GM19043 (cell line): ENCODE measurements at regions not wholly inside any gene's neighbourhood (a gene's known extent, or its start where the extent isn't known, plus 50 kb on each side); places are given as distances from the start of the nearest gene placed in this dataset.

ENCODE experiments used
- ATAC-seq: cut with Tn5 transposase; IDR thresholded peaks from one replicate; pipeline ENCODE4 v1.9.1; 2021; ENCODE audit warnings: low read depth; ENCODE audit not compliant: unreplicated experiment

- ATAC-seq: no peak
Observed at GRCh38 chr15:31852933-31853799, 177.1 kb upstream of the CHRNA7 start.

GRCh38 chr15:31856581-31856980 is 173.7 kb upstream of the CHRNA7 start:
- ATAC-seq: no peak

GRCh38 chr15:31857194-31857593 is 173.1 kb upstream of the CHRNA7 start:
- ATAC-seq: no peak

- ATAC-seq: no peak
Observed at GRCh38 chr15:31858026-31858425, 172.3 kb upstream of the CHRNA7 start.

DNA sequence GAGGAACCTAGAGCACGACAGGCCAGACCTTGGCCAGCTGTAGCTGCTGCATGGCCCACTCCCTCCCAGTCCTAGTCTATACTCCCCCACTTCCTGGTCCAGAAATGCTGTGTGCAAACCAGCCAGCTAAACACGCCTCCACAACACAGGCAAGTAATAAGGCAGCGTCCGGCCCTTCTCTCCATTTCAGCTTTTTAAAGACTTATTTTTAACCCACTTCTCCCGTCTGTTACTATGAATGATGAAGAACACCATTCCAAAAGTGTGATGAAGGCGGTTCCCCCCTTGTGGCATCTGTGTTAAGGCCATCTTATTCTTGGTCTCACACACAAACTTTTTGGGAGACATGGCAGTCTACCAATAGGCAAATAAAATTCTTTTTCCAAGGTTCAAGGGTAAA is 164.1 kb upstream of the CHRNA7 start:
- ATAC-seq: no peak

- ATAC-seq: no peak
Observed at GRCh38 chr15:31867536-31868442, 162.5 kb upstream of the CHRNA7 start.

GRCh38 chr15:31869686-31870307 is 160.5 kb upstream of the CHRNA7 start:
- ATAC-seq: peak; percentile 12

DNA sequence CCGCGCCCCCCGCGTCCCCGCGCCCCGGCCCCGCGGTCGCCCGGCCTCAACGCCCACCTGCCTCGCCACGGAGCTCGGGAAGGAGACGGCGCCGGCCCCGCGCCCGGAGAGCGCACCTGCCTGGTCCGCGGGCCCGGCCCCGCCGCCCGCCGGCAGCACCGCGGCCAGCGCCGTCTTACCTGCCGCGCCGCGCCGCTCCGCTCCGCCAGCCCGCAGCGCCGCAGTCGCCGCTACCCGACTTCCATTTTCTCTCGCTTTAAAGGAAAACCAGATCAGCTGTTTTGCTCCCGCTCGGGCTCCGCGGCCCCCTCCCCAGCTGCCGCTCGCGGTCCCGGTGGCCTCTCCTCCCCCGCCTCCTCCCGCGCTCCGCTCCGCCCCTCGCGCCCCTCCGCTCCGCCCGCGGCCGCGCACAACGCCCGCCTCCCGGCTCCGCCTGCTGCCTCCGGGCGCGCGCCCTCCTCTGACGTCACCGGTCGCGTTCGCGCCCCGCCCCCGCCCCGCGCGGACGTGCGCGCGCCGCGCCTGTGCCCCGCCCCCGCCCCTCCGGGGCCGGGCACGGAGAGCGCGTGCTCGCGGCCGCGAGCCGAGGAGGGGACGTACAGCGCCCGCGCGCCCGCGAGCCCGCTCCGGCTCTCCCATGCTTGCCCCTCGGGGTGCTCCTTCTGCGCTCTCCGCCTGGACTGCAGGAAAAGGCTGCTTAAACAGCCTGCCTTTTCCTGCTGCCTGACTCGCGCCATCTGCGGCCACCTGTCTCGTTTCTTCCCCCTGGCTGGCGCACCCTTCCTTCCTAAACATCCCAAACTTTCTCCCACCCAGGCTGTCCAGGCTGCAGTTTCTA is 159.8 kb upstream of the CHRNA7 start, which contains the start of gene OTUD7A:
OTUD7A (minus strand) TSS at position 346 of the 838 bp plus-strand sequence.
- peak; percentile 67 for ATAC-seq

GRCh38 chr15:31871166-31871886 is 159.0 kb upstream of the CHRNA7 start:
- ATAC-seq: peak; percentile 13

GRCh38 chr15:31871887-31872281 is 158.4 kb upstream of the CHRNA7 start:
- no peak for ATAC-seq

DNA sequence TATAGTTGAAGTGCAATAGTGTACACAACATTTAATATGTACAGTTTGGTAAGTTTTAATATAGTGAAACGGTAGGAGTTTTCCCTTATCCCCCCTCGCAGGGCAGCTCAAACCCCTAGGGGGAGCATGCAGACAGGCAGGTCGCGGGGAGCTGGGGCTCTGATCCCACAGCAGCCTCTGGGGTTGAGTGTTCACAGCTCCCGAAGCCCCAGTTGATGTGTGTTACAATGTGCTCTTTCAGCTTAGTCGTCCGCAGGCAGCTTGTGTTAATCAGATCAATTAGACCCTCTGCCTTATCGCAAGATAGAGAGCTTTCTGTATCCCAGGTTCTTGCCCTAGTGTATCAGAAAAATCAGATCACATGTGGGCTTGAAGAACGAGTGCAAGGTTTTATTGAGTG is 143.1 kb upstream of the CHRNA7 start:
- ATAC-seq: no peak

- ATAC-seq: no peak
Observed at GRCh38 chr15:31892513-31892912, 137.8 kb upstream of the CHRNA7 start.

GRCh38 chr15:31893780-31894179 is 136.5 kb upstream of the CHRNA7 start:
- ATAC-seq: no peak

- no peak for ATAC-seq
Observed at GRCh38 chr15:31897746-31898145, 132.6 kb upstream of the CHRNA7 start.

GRCh38 chr15:31901501-31901900 is 128.8 kb upstream of the CHRNA7 start:
- no peak for ATAC-seq

DNA sequence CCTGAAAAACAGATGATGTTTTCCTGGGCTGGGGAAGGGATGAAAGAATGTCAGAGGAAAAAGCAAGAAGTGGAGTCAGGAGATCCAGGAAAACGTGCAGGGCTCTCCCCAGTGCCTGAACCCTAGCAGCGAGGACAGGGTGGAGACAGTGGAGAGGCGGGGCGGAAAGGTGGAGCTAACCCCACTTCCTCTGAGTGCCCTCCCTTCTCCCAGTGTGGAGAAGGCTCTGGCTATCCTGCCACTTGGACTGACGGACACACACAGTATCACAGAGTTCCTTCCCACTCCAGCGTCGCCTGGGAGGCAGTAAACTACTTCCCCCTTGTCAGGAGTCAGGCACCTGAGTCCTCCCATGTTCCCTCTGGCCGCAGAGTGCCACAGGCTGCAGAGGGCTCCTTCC is 125.3 kb upstream of the CHRNA7 start:
- ATAC-seq: no peak

DNA sequence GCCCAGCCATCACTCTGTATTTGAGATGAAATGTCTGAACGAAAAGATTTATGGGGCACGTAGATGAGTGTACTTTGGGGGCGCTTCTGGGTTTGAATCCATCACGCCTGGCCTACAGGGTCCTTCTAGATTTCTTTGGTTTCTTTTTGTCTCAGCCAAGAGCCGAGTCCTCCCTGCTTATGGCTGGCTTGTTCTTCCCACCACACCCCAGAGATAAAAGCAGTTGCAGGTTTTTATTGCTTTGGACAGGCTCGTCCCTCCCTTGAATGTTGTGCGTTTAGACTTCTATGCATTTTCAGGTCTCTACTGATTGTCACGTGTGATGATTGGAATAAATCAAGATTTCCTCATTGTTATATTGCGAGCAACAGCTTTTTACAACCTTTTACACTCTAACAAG is 104.8 kb upstream of the CHRNA7 start:
- no peak for ATAC-seq

DNA sequence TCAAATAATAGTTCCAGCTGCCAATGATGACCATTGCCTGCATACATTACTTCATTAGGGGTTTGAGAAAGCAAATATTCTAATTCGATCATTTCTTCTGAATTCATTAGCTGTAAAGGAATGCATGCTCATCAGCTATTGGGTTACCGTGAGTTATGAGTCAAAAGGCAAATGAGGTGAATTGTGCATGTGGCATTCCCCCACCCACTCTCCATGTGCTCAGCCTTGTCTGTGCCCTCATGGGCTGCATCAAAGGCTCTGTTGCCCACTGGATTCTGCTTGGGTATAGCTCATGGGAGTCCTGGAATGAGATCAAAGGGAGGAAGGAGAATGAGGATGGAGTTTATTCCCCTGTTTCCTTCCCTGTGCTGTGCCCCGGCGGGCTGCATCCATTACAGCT is 99.3 kb upstream of the CHRNA7 start:
- ATAC-seq: no peak

- no peak for ATAC-seq
Observed at GRCh38 chr15:31932576-31932975, 97.7 kb upstream of the CHRNA7 start.
